Mesendoderm (in vitro differentiated cells): ENCODE measurements at regions not wholly inside any gene's neighbourhood (a gene's known extent, or its start where the extent isn't known, plus 50 kb on each side); places are given as distances from the start of the nearest gene placed in this dataset.
A peak's percentile ranks its signal among the peaks of the same experiment; 100 is the strongest.

ENCODE experiments used
- DNase-seq: peaks from one replicate; pipeline ENCODE4 v3.0.0; 2013
- H2AK5ac ChIP-seq: 2 replicates; pipeline ENCODE4 v1.6.1; 2013; ENCODE audit warnings: low read length, inconsistent platforms
- H2BK120ac ChIP-seq: 2 replicates; pipeline ENCODE4 v1.6.1; 2013; ENCODE audit warnings: low read depth, mild to moderate bottlenecking, low read length, moderate library complexity, mixed read lengths
- H2BK15ac ChIP-seq: replicated peaks from 2 replicates; pipeline ENCODE4 v1.6.1; 2013; ENCODE audit warnings: low read depth, mild to moderate bottlenecking, moderate library complexity
- H2BK5ac ChIP-seq: 2 replicates; pipeline ENCODE4 v1.6.1; 2013; ENCODE audit warnings: low read length, inconsistent platforms
- H3K18ac ChIP-seq: 2 replicates; pipeline ENCODE4 v1.6.1; 2013; ENCODE audit warnings: mild to moderate bottlenecking, low read length, mixed read lengths
- H3K23ac ChIP-seq: one replicate; pipeline ENCODE4 v1.6.1; 2013; ENCODE audit warnings: low read length
- H3K27ac ChIP-seq: 2 replicates; pipeline ENCODE4 v1.5.1; 2013; ENCODE audit warnings: low read depth, mild to moderate bottlenecking, inconsistent platforms, low read length, moderate library complexity
- H3K27me3 ChIP-seq: 2 replicates; pipeline ENCODE4 v1.6.1; 2013; ENCODE audit warnings: low read length, control low read depth, mild to moderate bottlenecking, inconsistent platforms; ENCODE audit not compliant: insufficient read depth, poor library complexity
- H3K36me3 ChIP-seq: 2 replicates; pipeline ENCODE4 v1.6.1; 2013; ENCODE audit warnings: low read length, inconsistent platforms; ENCODE audit not compliant: control insufficient read depth, insufficient read depth
- H3K4ac ChIP-seq: one replicate; pipeline ENCODE4 v1.6.1; 2013; ENCODE audit warnings: low read depth, mild to moderate bottlenecking, low read length, moderate library complexity
- H3K4me1 ChIP-seq: 2 replicates; pipeline ENCODE4 v1.6.1; 2013; ENCODE audit warnings: low read depth, low read length, inconsistent platforms; ENCODE audit not compliant: control insufficient read depth
- H3K4me2 ChIP-seq: 2 replicates; pipeline ENCODE4 v1.6.1; 2013; ENCODE audit warnings: low read length
- H3K4me3 ChIP-seq: 2 replicates; pipeline ENCODE4 v1.5.1; 2013; ENCODE audit warnings: mild to moderate bottlenecking, low read length
- H3K56ac ChIP-seq: one replicate; pipeline ENCODE4 v1.6.1; 2013; ENCODE audit warnings: low read length
- H3K79me1 ChIP-seq: 2 replicates; pipeline ENCODE4 v1.6.1; 2013; ENCODE audit warnings: low read length, inconsistent platforms
- H3K79me2 ChIP-seq: 2 replicates; pipeline ENCODE4 v1.6.1; 2013; ENCODE audit warnings: mild to moderate bottlenecking, low read length; ENCODE audit not compliant: control insufficient read depth, insufficient read depth
- H3K9ac ChIP-seq: 2 replicates; pipeline ENCODE4 v1.6.1; 2013; ENCODE audit warnings: low read length, inconsistent platforms
- H4K5ac ChIP-seq: one replicate; pipeline ENCODE4 v1.6.1; 2013; ENCODE audit warnings: low read length
- H4K8ac ChIP-seq: one replicate; pipeline ENCODE4 v1.6.1; 2013; ENCODE audit warnings: low read depth, mild to moderate bottlenecking, control low read depth, low read length, moderate library complexity
- WGBS: extraction: QIAGEN DNeasy Blood & Tissue Kit; methylation state at CpG from one replicate; pipeline ENCODE4 v1.1.7; 2013; ENCODE audit warnings: low lambda C conversion rate, missing lambda C conversion rate; ENCODE audit not compliant: insufficient coverage; ENCODE audit errors: extremely low coverage; 5-methylcytosine and 5-hydroxymethylcytosine counted together

- no peaks in the 10 kb centered on the region for H3K27me3 ChIP-seq
- no peak for DNase-seq
- H4K8ac ChIP-seq, result no peak overlapping the region
- H3K23ac ChIP-seq, result no peak overlapping the region
- H3K27ac ChIP-seq, result no peak overlapping the region
- H3K18ac ChIP-seq, result no peak overlapping the region
- H4K5ac ChIP-seq, result no peak overlapping the region
- H3K79me1 ChIP-seq, result no peaks in the 10 kb centered on the region
- no CpG with 5 or more reads among the region's 11 CpGs for WGBS
- H3K9ac ChIP-seq, result no peak overlapping the region
- no peaks in the 10 kb centered on the region for H3K36me3 ChIP-seq
- H2BK15ac ChIP-seq, result no peak overlapping the region
- no peak overlapping the region for H2AK5ac ChIP-seq
- no peak overlapping the region for H2BK120ac ChIP-seq
- no peaks in the 10 kb centered on the region for H3K79me2 ChIP-seq
- no peak overlapping the region for H2BK5ac ChIP-seq
- no peak overlapping the region for H3K4me3 ChIP-seq
- no peaks in the 10 kb centered on the region for H3K4me1 ChIP-seq
- no peak overlapping the region for H3K56ac ChIP-seq
- no peak overlapping the region for H3K4ac ChIP-seq
- no peak overlapping the region for H3K4me2 ChIP-seq
Observed at GRCh38 chr11:109046284-109046992, 375.6 kb upstream of the C11orf87 start.

GRCh38 chr11:109048098-109048497 lies 373.9 kb upstream of the C11orf87 start:
- Histone ChIP-seq H3K56ac (no peak overlapping the region), H2BK15ac (no peak overlapping the region), H3K36me3 (no peaks in the 10 kb centered on the region), H3K4me3 (no peak overlapping the region), H3K27me3 (no peaks in the 10 kb centered on the region), H4K5ac (no peak overlapping the region), H3K79me1 (no peaks in the 10 kb centered on the region), H3K18ac (no peak overlapping the region), H2AK5ac (no peak overlapping the region), H3K4me1 (no peaks in the 10 kb centered on the region), H3K4me2 (no peak overlapping the region), H3K27ac (no peak overlapping the region), H3K23ac (no peak overlapping the region), H3K4ac (no peak overlapping the region), H2BK120ac (no peak overlapping the region), H3K79me2 (no peaks in the 10 kb centered on the region), H4K8ac (no peak overlapping the region), H2BK5ac (no peak overlapping the region), H3K9ac (no peak overlapping the region)
- DNase-seq, result no peak

DNA sequence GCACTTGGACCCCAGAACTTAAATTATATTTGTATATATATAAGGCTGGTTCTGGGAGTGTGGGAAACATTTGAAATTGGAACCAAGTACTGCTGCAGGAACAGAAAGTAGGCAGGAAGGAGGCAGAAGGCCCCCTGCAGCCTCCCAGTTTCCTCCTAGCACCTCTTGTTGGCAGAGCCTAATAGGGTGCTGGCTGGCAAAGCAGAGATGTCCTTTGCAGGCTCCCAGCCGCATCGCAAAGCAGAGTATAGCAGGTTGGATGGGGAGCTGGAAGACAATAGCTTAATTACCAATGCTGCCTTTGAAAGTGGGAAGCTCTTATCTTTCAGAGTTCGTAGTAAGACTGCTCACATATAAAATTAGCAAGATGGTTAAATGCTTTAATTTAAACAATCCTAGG lies 370.8 kb upstream of the C11orf87 start:
- H2BK120ac ChIP-seq, result no peak overlapping the region
- H2AK5ac ChIP-seq, result no peak overlapping the region
- no peaks in the 10 kb centered on the region for H3K36me3 ChIP-seq
- no peak overlapping the region for H2BK5ac ChIP-seq
- no peak overlapping the region for H3K9ac ChIP-seq
- no CpG with 5 or more reads among the region's 3 CpGs for WGBS
- H3K79me1 ChIP-seq, result no peaks in the 10 kb centered on the region
- no peak for DNase-seq
- no peaks in the 10 kb centered on the region for H3K27me3 ChIP-seq
- H3K4me3 ChIP-seq, result no peak overlapping the region
- H3K27ac ChIP-seq, result no peak overlapping the region
- H3K79me2 ChIP-seq, result no peaks in the 10 kb centered on the region
- H3K56ac ChIP-seq, result no peak overlapping the region
- H2BK15ac ChIP-seq, result no peak overlapping the region
- H3K23ac ChIP-seq, result no peak overlapping the region
- H3K4me2 ChIP-seq, result no peak overlapping the region
- no peak overlapping the region for H4K8ac ChIP-seq
- H3K4me1 ChIP-seq, result no peaks in the 10 kb centered on the region
- H3K4ac ChIP-seq, result no peak overlapping the region
- no peak overlapping the region for H4K5ac ChIP-seq
- H3K18ac ChIP-seq, result no peak overlapping the region

DNA sequence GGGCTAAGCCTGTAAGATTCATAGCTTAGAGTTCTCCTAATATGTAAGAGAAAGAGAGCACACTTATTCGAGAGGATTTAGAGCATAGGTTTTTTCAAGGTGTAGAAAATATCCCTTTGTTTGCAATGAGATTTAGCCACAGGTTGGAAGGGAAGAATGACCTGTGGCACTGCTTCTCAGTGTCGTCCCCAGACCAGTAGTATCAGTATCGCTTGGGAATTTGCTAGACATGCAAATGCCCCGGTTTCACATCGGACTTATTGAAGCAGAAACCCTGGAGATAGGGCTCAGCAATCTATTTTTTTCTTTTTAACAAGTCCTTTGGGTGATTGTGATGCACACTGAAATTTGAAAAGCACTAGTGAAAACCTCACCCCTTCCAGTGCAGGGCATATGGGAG lies 362.6 kb upstream of the C11orf87 start:
- Histone ChIP-seq H3K36me3 (no peaks in the 10 kb centered on the region), H3K9ac (no peak overlapping the region), H3K27ac (no peak overlapping the region), H3K4me3 (no peak overlapping the region), H2BK15ac (no peak overlapping the region), H2BK5ac (no peak overlapping the region), H3K4ac (no peak overlapping the region), H4K5ac (no peak overlapping the region), H3K4me1 (no peaks in the 10 kb centered on the region), H3K79me2 (no peaks in the 10 kb centered on the region), H2BK120ac (no peak overlapping the region), H2AK5ac (no peak overlapping the region), H3K23ac (no peak overlapping the region), H3K79me1 (no peaks in the 10 kb centered on the region), H3K27me3 (no peaks in the 10 kb centered on the region), H3K18ac (no peak overlapping the region), H4K8ac (no peak overlapping the region), H3K56ac (no peak overlapping the region), H3K4me2 (no peak overlapping the region)
- peak; percentile 5 for DNase-seq
- WGBS, result no CpG with 5 or more reads among the region's 5 CpGs

DNA sequence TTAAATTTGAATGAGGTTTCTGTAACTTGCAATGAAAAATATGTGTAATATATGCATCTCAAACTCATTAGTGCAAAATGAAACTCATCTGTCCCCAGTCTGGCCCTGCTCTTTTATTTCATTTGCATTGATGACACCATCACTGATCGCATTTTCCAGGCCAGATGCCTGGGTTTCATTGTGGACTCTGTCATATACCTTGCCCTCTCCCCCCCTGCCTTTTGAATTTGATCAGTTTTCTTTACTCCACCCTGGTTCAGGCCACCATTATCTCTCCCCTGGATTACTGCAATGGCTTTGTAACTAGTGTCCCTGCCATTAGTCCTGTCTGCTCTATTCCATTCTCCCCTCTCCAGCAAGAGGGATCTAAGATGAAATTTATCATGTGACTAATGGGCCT lies 360.6 kb upstream of the C11orf87 start:
- Histone ChIP-seq H3K36me3 (no peaks in the 10 kb centered on the region), H3K27ac (no peak overlapping the region), H3K4me3 (no peak overlapping the region), H4K8ac (no peak overlapping the region), H3K79me1 (no peaks in the 10 kb centered on the region), H3K4ac (no peak overlapping the region), H3K9ac (no peak overlapping the region), H3K4me2 (no peak overlapping the region), H2BK5ac (no peak overlapping the region), H3K79me2 (no peaks in the 10 kb centered on the region), H3K27me3 (no peaks in the 10 kb centered on the region), H2BK120ac (no peak overlapping the region), H2BK15ac (no peak overlapping the region), H4K5ac (no peak overlapping the region), H3K4me1 (no peaks in the 10 kb centered on the region), H3K23ac (no peak overlapping the region), H3K56ac (no peak overlapping the region), H3K18ac (no peak overlapping the region), H2AK5ac (no peak overlapping the region)
- no peak for DNase-seq
- no CpG with 5 or more reads among the region's 1 CpG for WGBS

- H2BK15ac ChIP-seq, result no peak overlapping the region
- no peak overlapping the region for H3K4me2 ChIP-seq
- H2BK120ac ChIP-seq, result no peak overlapping the region
- no peak overlapping the region for H4K5ac ChIP-seq
- H4K8ac ChIP-seq, result no peak overlapping the region
- H3K27me3 ChIP-seq, result no peaks in the 10 kb centered on the region
- no peak overlapping the region for H3K18ac ChIP-seq
- no peaks in the 10 kb centered on the region for H3K79me1 ChIP-seq
- no peak overlapping the region for H3K23ac ChIP-seq
- DNase-seq, result no peak
- H3K9ac ChIP-seq, result no peak overlapping the region
- H2BK5ac ChIP-seq, result no peak overlapping the region
- no peak overlapping the region for H3K56ac ChIP-seq
- no peaks in the 10 kb centered on the region for H3K4me1 ChIP-seq
- no peak overlapping the region for H3K4ac ChIP-seq
- no peaks in the 10 kb centered on the region for H3K36me3 ChIP-seq
- no CpG with 5 or more reads among the region's 2 CpGs for WGBS
- H3K4me3 ChIP-seq, result no peak overlapping the region
- H3K79me2 ChIP-seq, result no peaks in the 10 kb centered on the region
- no peak overlapping the region for H3K27ac ChIP-seq
- H2AK5ac ChIP-seq, result no peak overlapping the region
Observed at GRCh38 chr11:109062445-109062844, 359.5 kb upstream of the C11orf87 start.
